ENCODE measurements at regions not wholly inside any gene's neighbourhood (a gene's known extent, or its start where the extent isn't known, plus 50 kb on each side); places are given as distances from the start of the nearest gene placed in this dataset.

- ATAC-seq: no peak
- no peak for TF ChIP-seq CTCF (IDR thresholded peaks at IDR 0.05)
These were observed 186.4 kb downstream of the BUD13 start for GRCh38 chr11:116586392-116586791.

GRCh38 chr11:116582571-116582970 is 190.2 kb downstream of the BUD13 start:
- ATAC-seq (peak; percentile 50), DNase-seq (peak in 1 of 4 donors; percentile 20)
- Histone ChIP-seq H3K36me3 (no peaks in the 10 kb centered on the region), H3K4me3 (no peak overlapping the region), H3K9me3 (no peaks in the 10 kb centered on the region), H3K27me3 (peaks cover 42 to 76% of the 10 kb centered on the region in 2 donors), H3K27ac (no peak overlapping the region), H3K4me1 (no peaks in the 10 kb centered on the region)
- no peak for TF ChIP-seq CTCF (IDR thresholded peaks at IDR 0.05)
- intact Hi-C loops (cut with DNase I): no loop called here

More at GRCh38 chr11:116586392-116586791, 186.4 kb downstream of the BUD13 start:
- DNase-seq: no peak
- Histone ChIP-seq H3K9me3 (no peaks in the 10 kb centered on the region), H3K4me1 (no peaks in the 10 kb centered on the region), H3K36me3 (no peaks in the 10 kb centered on the region), H3K4me3 (no peak overlapping the region), H3K27me3 (peaks cover 8 to 47% of the 10 kb centered on the region in 2 donors), H3K27ac (no peak overlapping the region)
- intact Hi-C loops (cut with DNase I): no loop called here

DNA sequence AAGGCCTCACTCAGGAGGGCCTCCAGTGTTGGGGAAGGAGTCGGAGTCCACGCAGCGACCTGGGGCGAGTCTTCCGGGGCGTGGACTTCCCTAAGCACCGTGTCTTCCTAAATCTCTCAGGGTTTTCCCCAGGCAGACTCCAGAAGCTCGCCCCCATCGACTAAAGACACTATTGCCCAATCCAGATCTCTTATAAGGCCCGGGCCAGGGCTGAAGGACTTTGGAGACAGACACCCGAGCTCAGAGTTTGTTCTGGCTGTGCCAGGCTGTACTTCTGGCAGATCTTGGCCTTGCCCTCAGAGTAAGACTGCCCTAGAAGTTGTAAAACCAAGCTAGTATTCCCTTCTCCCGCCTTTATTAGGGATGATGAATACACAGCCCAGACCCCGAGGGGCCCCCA is 191.4 kb downstream of the BUD13 start:
- ATAC-seq: no peak
- no peak for TF ChIP-seq CTCF (IDR thresholded peaks at IDR 0.05)
- Histone ChIP-seq H3K4me3 (no peak overlapping the region), H3K36me3 (no peaks in the 10 kb centered on the region), H3K27me3 (peaks cover 42 to 89% of the 10 kb centered on the region in 2 donors), H3K27ac (no peak overlapping the region), H3K9me3 (no peaks in the 10 kb centered on the region), H3K4me1 (no peaks in the 10 kb centered on the region)
- intact Hi-C loops (cut with DNase I): no loop called here
- DNase-seq: no peak

DNA sequence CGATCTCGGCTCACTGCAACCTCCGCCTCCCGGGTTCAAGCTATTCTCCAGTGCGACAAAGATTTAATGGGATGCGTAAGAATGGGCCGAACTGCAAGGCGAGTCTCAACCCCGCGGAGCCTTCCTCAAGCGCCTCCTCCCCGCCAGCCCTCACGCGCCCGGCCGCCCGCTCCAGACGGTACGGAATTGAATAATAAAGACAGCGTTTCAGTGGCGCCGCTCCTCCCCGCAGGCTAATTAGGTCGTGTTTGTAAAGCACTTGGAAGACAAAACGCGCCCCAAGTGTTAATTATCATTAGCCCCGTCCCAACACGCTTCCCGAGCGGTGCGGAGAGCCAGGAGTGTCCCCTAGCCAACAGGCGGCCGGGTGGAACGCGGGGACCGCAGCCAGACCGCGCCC is 192.0 kb downstream of the BUD13 start:
- TF ChIP-seq CTCF (IDR thresholded peaks at IDR 0.05): no peak
- Histone ChIP-seq H3K9me3 (no peaks in the 10 kb centered on the region), H3K36me3 (no peaks in the 10 kb centered on the region), H3K27me3 (peaks cover 42 to 89% of the 10 kb centered on the region in 2 donors), H3K27ac (no peak overlapping the region), H3K4me3 (no peak overlapping the region), H3K4me1 (no peaks in the 10 kb centered on the region)
- no peak for ATAC-seq
- DNase-seq: no peak
- intact Hi-C loops (cut with DNase I): no loop called here

GRCh38 chr11:116579857-116580727 is 192.7 kb downstream of the BUD13 start:
- Histone ChIP-seq H3K27me3 (peaks cover 42 to 86% of the 10 kb centered on the region in 2 donors), H3K27ac (no peak overlapping the region), H3K4me1 (no peaks in the 10 kb centered on the region), H3K36me3 (no peaks in the 10 kb centered on the region), H3K4me3 (no peak overlapping the region), H3K9me3 (no peaks in the 10 kb centered on the region)
- intact Hi-C loops (cut with DNase I): no loop called here
- no peak for TF ChIP-seq CTCF (IDR thresholded peaks at IDR 0.05)
- DNase-seq (peak in 1 of 4 donors; percentile 35), ATAC-seq (no peak)
